GM18858 (cell line): ENCODE measurements at regions not wholly inside any gene's neighbourhood (a gene's known extent, or its start where the extent isn't known, plus 50 kb on each side); places are given as distances from the start of the nearest gene placed in this dataset.

Experiments used
- ATAC-seq: cut with Tn5 transposase; IDR thresholded peaks from one replicate; pipeline ENCODE4 v1.9.1; 2021; ENCODE audit not compliant: unreplicated experiment

DNA sequence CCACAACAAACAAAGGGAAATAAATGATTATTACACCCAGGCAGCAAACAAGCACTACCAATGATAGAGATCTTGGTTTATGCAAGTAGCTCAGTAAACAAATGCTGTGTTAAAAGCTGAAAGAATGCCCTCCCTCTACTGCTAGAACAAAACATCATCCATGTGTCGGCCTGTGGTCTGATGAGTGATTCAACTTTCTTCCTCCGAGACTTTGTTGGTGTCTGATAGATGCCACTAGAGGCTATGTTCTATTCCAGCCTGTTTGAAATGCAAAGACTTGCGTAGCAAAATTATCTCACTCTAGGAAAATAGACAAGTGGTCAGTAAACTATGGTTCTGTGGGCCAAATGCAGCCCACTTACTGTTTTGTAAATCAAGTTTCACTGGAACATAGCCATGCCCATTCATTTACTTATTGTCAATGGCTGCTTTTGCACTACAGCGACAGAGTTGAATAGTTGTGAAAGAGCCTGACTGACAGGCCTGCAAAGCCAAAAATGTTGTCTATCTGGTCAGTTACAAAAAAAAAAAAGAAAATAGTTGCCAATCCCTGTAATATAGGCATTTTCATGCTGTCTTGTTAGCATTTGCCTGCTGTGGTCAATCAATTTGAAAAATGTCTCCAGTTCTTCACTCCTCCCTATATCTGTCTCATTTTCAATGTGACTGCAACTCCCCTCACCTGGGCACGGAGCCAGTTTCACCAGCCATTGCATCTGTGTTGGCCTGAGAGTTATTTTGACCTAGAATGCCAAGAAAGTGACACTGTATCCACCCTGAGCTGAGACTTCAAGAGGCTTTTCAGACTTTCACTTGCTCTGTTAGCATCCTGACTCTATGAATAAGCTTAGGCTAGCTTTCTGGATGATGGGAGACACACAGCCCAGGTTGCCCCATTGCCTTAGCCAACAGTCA lies 544.6 kb upstream of the BTBD3 start:
- no peak for ATAC-seq

DNA sequence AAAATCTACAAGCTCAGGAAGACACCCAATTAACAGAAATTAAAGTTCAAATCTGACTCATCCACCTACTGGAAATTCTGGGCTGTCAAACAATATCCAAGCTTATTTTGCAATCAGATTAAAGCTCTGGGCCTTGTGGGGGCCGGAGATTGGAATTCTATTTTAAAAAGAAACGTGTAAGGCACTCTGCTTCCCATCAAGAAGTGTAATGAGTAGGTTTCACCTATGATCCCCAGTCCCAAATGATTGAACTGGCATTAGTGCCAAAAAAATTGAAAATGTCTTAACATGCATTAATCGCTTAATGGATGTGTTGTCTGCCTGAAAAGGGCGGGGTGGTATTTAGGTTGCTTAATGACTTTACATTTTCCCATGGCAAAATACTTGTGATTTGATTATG lies 542.4 kb upstream of the BTBD3 start:
- ATAC-seq = no peak

GRCh38 chr20:11375966-11376365 lies 541.7 kb upstream of the BTBD3 start:
- no peak for ATAC-seq

GRCh38 chr20:11376420-11376819 lies 541.3 kb upstream of the BTBD3 start:
- ATAC-seq = no peak

GRCh38 chr20:11376998-11377397 lies 540.7 kb upstream of the BTBD3 start:
- no peak for ATAC-seq

- no peak for ATAC-seq
Measured at GRCh38 chr20:11377761-11378160, 539.9 kb upstream of the BTBD3 start.

DNA sequence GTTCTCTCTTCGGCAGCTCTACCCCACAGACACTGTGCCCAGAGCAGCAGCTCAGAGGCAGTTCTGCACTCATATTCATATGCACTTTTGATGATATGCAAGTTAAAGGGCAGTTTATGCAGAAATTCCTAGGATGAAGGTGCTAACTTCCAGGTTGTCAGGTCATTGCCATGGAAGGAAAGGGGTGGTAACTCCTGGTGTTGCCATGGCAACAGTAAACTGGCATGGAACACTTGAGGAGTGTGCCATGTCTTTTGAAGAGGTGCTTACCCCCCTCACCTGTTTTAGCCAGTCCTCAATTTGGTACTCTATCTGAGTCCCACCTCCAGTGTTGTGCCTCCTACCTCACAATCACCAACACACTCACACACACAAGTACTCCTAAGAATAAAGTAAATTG lies 539.4 kb upstream of the BTBD3 start:
- ATAC-seq = no peak

- no peak for ATAC-seq
Measured at GRCh38 chr20:11379257-11380011, 538.3 kb upstream of the BTBD3 start.

- no peak for ATAC-seq
Measured at GRCh38 chr20:11380283-11380682, 537.4 kb upstream of the BTBD3 start.

DNA sequence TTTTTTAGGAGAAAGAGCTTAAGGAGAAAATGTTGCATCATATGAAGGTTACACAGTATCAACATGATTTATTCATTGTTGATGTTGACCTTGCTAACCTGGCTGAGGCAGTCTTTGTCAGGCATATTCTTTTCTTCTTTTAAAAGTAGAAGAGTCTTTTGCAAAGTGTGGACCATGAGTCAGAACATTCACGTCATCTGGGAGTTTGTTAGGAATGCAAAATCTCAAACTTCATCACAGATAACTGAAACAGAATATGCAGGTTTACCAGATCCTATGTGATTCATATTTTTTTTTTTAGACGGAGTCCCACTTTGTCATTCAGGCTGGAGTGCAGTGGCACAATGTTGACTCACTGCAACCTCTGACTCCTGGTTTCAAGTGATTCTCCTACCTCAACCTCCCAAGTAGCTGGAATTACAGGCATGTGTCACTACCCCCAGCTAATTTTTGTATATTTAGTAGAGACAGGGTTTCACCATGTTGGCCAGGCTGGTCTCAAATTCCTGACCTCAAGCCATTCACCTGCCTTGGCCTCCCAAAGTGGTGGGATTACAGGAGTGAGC lies 530.4 kb upstream of the BTBD3 start:
- ATAC-seq = no peak

- ATAC-seq = no peak
Measured at GRCh38 chr20:11389186-11389585, 528.5 kb upstream of the BTBD3 start.

- ATAC-seq = no peak
Measured at GRCh38 chr20:11391591-11391990, 526.1 kb upstream of the BTBD3 start.

DNA sequence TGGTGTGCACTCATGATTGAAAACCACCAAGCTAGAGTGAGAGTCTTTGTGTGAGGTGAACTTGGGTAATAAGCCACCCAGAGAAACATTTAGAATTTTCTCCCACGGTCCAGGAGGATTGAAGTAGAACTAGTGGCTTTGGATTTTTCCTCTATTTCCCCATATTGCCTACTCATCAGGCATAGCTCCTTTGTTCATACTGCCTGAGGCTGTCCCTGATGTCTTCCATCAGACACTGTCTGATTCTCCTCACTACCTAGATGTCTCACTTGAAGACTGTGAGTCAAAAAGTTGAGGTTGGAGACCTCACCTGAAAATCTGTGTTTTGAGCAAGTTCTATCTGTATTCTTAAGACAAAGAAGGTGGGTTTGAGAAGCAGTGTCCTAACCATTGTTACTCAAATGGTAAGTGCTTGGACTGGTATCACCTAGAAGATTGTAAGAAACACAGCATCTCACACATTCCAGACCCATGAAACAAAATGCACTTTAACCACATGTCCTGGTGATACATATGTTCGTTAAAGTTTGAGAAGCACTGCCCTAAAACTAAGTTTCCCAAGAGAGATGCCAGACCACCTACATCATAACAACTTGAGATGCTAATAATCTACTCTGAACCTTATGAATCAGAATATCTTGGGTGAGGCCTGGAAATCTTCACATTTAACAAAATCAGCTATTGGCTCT lies 523.4 kb upstream of the BTBD3 start:
- no peak for ATAC-seq

DNA sequence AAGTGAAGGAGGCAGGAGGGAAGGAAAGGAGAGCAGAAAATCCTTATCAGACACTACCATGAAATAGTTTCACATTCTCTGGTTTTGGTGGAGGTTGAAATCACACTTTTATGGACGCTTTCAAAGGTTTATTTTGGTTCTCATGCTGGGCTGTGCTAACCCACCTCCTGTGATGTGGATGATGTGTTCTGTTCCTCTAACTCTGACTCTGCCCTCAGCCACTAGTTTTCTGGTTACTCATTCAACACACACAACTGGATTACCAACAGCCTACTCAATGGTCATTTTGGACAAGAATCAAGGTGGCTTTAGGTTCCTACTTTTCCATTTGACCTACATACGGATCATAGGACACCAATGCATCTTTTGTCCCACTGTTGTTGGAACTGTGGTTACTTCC lies 522.1 kb upstream of the BTBD3 start:
- no peak for ATAC-seq

- no peak for ATAC-seq
Measured at GRCh38 chr20:11401988-11402387, 515.7 kb upstream of the BTBD3 start.

- ATAC-seq = no peak
Measured at GRCh38 chr20:11403711-11404110, 514.0 kb upstream of the BTBD3 start.

DNA sequence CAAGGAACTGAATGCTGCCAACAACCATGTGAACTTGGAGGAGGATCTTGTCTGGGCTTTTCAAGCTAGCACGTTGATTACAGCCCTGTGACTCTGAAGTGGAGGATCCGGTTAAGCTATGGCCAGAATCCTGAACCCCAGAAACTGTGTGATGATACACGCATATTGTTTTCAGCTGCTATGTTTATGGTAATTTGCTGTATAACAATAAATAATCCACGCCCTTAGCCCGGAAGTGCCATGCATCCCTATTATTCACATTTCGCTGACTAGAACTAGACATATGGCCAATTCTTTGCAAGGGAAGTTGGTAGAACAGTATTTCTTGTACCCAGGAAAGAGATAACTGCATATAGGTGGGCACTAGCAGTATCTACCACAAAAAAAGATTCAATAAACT lies 510.8 kb upstream of the BTBD3 start:
- no peak for ATAC-seq

DNA sequence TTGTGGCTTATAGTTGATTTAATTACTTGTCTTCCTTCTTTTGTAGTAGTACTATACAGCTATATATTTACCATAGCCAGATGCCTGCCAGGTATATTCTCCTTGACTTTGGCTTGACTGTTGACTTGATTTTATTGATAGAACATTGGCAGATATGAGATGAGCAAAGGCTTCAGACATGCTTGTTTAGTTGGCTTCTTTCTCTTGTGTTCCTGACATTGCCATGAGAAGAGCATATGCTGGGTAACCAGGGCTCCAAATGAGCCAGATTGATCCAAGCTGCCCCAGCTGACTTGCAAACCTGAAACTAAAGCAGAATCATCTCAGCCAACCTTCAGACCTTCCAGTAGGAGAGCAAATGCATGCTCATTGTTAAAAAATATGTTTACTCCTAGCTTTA lies 508.1 kb upstream of the BTBD3 start:
- no peak for ATAC-seq

- no peak for ATAC-seq
Measured at GRCh38 chr20:11411765-11412164, 505.9 kb upstream of the BTBD3 start.

DNA sequence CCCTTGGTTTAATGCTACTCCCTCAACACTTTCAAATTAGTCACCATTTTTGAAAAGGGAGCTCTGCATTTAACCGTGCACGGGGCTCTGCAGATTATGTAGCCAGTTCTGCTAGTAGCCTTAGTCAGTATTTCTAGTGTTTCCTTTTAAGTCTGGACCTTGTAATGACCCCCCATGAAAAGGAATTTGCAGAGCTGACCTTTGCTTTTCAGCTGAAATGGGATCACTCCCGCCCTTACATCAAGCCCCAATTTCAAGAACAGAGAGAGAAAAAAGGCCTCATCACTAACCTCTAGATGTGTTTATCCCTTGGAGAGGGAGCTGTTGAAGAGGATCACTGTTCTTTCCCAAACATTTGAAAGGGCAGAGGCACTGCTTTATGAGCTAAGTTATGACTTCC lies 490.7 kb upstream of the BTBD3 start:
- ATAC-seq = no peak

GRCh38 chr20:11429168-11429567 lies 488.5 kb upstream of the BTBD3 start:
- ATAC-seq = no peak
